SU-DHL-6 (cell line): ENCODE measurements at regions not wholly inside any gene's neighbourhood (a gene's known extent, or its start where the extent isn't known, plus 50 kb on each side); places are given as distances from the start of the nearest gene placed in this dataset.

Experiments used
- EZH2phosphoT487 ChIP-seq: fragments of 200-600 bp; sonication (generic), shearing (Covaris generic); conservative IDR thresholded peaks from 2 replicates; pipeline ENCODE4 v1.6.1; 2018; ENCODE audit warnings: mild to moderate bottlenecking, antibody characterized with exemption, low read length, moderate library complexity, mixed read lengths
- TF ChIP-seq, protein P1 (sequence below): fragments of 200-600 bp; sonication (generic); IDR thresholded peaks from one replicate; pipeline ENCODE4 v1.5.1; 2017; ENCODE audit warnings: antibody characterized with exemption, mild to moderate bottlenecking, low read length, moderate library complexity; ENCODE audit not compliant: insufficient read depth, poor library complexity, severe bottlenecking

DNA sequence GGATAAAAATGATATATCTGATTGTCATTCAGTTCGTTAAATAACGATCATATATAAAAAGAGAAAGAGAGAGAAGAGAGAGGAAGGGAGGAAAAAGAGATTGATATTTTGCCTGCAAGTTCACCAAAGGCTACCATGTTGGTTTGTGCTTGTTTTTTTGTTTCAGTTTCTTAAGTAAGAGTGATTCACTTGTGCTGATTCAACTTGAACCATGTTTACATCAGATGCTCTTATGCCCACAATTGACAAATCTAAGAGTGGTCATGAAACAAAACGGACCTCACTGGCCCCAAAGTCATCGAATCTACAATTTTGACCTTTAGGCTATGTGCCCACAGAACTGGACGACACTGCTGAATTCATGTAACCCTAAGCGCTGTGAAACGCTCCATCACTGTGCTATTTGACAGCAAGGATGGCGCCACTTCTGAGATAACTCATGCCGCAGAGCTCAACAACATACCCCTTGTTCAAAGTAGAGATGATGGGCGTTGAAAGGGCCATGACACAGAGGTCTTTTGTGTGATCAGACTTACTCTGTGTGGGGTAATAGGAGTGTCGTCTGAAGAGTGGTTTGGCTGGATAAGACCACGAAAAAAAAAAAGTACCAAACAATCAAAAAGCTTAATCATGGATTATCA, 481.4 kb downstream of the SETD4 start:
- TF ChIP-seq, protein P1, sequence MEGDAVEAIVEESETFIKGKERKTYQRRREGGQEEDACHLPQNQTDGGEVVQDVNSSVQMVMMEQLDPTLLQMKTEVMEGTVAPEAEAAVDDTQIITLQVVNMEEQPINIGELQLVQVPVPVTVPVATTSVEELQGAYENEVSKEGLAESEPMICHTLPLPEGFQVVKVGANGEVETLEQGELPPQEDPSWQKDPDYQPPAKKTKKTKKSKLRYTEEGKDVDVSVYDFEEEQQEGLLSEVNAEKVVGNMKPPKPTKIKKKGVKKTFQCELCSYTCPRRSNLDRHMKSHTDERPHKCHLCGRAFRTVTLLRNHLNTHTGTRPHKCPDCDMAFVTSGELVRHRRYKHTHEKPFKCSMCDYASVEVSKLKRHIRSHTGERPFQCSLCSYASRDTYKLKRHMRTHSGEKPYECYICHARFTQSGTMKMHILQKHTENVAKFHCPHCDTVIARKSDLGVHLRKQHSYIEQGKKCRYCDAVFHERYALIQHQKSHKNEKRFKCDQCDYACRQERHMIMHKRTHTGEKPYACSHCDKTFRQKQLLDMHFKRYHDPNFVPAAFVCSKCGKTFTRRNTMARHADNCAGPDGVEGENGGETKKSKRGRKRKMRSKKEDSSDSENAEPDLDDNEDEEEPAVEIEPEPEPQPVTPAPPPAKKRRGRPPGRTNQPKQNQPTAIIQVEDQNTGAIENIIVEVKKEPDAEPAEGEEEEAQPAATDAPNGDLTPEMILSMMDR: no peak
- no peak for TF ChIP-seq EZH2phosphoT487
